Activated CD4-positive, alpha-beta T cell treated with anti-CD3 and anti-CD28 coated beads, Interleukin-2, amount 50 U/mL, for 16 hours (primary cell): ENCODE measurements at regions not wholly inside any gene's neighbourhood (a gene's known extent, or its start where the extent isn't known, plus 50 kb on each side); places are given as distances from the start of the nearest gene placed in this dataset.
"Not testable (repeated sequence)": the region's sequence is repeated elsewhere in the genome, so short reads cannot be mapped to it uniquely, and the experiment has no call there.

Experiments used
- DNase-seq: peaks from one replicate; pipeline ENCODE4 v3.0.0-alpha.2; 2020

DNA sequence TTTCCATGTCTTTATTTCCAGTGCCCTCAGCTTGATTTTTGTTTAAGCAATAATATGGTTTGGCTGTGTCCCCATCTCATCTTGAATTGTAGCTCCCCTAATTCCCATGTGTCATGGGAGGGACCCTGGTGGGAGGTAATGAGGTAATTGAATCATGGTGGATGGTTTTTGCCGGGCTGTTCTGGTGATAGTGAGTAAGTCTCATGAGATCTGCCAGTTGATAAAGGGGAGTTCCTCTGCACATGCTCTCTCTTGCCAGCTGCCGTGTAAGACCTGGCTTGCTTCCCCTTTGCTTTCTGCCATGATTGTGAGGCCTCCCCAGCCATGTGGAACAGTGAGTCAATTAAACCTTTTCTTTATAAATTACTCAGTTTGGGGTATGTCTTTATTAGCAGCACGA lies 559.6 kb upstream of the ADAMTS5 start:
- no peak for DNase-seq

DNA sequence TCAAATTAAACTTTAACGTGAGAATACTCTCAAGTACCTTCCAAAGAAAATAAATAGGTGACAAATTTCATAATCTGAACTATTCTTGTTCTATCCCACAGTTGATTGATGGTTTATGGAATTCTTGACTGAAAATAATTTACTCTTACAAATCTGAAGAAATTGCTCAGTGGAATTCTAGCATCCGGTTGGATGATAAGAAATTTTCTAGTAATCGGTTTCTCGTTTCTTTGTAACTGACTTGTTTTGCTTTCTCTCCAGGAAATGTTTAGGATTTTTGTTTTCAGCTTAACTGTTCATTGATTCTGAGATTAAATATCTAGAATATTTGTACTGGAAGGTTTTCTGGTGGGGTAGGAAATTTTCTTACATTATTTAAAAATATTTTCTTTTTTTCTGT lies 558.9 kb upstream of the ADAMTS5 start:
- no peak for DNase-seq

DNA sequence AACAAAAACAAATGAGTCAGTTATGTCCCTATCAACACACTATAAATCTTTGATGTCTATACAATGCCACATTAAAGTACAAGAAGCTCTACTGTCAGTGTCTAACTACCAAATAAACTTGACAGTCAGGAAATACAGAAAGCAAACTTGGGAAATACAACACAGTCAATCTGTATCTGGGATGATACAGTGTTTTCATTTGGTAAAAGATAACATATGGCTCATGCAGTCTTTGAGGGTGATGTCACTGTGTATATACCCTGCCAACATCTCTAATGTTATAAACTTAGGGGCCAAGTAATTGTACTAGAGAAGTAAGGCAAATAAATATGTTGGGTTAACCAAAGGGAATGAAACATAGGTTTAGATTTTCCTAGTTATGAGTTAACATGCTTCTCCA lies 552.5 kb upstream of the ADAMTS5 start:
- no peak for DNase-seq

DNA sequence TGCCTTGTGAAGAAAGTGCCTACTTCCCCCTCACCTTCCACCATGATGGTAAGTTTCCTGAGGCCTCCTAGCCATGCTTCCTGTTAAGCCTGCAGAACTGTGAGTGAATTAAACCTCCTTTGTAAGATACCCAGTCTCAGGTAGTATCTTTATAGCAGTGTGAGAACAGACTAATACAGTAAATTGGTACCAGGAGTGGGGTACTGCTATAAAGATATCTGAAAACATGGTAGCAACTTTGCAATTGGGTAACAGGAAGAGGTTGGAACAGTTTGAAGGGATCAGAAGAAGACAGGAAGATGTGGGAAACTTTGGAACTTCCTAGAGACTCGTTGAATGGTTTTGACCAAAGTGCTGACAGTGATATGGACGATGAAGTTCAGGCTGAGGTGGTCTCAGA lies 550.3 kb upstream of the ADAMTS5 start:
- DNase-seq: not testable (repeated sequence)

DNA sequence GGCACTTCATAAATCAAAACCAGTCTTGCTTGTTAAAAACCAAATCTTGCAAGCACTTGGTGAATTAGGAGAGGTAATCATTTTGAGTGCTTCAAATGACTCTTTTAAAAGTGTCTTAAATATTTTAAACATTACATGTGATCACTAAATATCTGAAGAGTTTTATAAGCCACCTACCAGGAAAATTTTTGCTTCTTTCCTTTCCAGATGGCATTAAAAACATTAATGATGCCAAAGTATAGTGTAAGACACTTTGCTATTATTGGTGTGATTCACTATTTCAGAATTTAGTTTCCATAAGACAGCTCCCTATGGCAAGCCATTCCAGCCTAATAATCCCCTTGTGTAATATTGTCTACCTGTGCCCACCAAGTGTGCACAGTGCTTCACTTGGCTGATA lies 548.8 kb upstream of the ADAMTS5 start:
- no peak for DNase-seq

DNA sequence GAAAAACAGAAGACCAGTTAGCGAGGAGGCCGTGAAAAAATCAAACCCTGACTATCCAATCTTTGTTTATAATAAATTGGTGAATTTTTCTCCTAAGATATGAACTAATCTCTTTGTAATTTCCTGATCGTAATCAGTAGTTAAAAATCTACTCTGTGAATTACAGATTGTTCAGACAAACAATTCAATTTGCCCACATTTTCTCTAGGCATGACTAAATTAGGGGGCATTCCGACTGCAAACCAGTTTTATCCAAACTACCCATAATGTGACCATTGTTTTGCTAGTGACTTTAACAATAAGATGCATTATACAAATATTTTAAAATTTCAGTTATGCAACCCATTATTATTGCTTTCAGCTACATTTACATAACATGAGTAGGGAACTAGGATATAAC lies 546.9 kb upstream of the ADAMTS5 start:
- DNase-seq: no peak

DNA sequence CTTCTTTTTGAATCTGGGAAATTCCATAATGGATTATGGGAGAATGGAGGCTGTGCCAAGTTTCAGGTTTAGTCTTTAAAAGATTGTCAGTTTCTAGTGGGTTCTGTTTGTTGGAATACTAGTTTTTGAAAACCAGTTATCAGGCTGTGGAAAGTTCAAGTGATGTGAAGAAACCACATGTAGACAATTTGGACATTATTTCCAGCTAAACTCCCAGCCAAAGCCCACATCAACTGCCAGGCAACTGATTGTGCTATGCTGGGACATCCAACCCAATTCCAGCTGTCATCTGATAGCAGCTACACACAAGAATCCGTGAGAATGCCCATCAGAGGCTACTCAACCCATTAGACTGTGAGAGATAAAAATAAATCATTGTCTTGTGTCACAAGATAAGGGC lies 546.1 kb upstream of the ADAMTS5 start:
- no peak for DNase-seq

DNA sequence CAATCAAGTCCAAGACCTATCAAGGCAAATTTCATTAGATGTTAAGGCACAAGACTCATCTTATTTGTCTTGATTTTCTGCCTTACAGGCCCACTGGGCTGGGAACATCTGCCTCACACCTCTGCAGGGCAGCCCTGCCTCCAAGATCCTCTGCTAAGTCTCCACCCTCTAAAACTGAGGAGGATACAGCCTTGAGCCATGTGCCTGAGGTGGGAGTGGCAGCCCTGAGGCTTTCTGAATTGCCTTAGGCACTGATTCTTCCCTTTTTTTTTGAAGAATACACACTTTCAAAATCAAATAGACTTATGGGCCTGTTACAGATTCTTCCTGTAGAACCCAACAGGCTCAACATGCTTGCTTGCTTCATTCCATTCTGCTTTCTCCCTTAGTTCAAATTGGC lies 544.3 kb upstream of the ADAMTS5 start:
- DNase-seq: no peak

DNA sequence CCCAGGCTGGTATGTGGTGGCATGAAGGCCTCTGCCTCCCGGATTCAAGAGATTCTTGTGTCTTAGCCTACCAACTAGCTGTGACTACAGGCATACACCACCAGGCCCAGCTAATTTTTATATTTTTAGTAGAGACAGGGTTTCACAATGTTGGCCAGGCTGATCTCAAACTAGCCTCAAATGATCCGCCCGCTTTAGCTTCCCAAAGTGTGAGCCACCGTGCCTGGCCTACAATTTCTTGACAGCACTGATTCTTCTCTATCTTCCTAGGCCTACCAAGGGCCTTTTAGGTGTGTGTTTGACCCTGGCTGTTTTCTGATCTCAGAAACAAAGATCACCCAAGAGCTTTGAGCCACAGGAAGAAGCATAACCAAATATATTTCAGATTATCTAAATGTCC lies 540.8 kb upstream of the ADAMTS5 start:
- DNase-seq: no peak

DNA sequence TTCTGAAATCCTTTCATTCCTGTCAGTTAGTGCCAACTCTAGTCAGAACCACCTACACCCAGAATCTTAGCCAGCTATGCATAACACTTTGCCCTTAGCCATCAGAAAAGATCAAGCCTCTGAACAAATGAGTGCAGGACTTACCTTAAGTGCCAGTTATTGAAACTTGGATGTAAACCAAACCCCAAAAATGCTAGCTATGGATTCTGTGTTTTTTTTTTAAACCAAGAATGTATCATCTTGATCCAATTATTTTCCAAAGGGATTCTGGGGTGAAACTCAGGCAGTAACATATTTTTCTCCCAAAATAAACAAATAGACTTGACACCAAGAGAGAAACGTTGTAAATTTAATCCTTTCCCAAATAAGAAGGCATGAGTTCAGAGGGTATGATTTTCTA lies 538.6 kb upstream of the ADAMTS5 start:
- DNase-seq: no peak

DNA sequence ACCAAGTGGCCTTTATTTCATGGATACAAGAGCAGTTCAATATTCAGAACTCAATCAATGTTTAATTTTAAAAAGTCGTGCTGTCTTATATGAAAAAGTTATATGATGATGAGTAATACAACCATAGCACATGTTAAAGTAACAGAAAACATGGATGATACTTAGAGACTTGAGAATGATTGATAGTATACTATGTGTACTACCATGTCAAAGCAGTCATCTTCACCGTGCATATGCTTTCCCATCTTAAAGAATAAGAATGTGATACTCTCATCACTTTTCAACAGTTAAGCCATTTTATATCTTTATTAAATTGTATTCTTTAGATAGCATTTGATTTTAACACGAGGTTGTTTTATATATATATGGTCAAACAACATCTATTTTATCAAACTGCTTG lies 535.9 kb upstream of the ADAMTS5 start:
- DNase-seq: no peak

DNA sequence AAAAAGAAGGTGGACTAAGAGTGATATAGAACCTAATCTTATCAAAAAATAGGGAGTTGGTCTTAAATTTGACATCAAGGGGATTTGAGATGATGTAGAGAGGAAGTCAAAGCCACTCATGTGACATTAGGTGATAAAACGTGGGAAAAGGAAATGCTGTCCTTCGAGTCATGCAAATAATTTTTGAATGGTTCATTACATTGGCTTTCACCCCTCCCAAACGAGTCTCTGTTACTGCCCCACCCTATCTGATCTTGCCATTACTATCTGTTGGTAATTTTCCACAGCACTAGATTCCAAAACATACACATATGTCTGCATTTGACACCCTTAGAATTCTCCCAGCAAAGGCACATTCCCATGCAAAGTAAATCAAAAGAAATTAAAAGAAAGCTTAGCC lies 531.1 kb upstream of the ADAMTS5 start:
- DNase-seq: no peak

DNA sequence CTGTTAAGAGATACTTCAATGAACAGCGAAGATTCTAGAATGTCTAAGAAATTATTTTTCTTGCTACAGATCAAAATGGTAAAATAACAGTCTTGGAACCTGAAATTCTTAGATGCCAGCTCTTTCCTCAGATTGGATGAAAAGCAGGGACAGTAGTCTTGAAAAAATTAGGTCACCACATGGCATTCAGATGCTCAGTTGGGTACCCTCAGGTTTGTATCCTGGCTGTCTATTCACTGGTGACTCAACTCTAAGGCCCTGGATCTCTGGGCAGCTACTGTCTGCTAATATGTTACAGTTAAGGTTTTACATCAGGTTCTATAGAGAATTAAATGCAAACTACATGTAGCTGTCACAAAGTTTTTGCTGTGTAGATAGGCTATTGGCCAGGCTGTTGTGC lies 528.9 kb upstream of the ADAMTS5 start:
- DNase-seq: no peak

DNA sequence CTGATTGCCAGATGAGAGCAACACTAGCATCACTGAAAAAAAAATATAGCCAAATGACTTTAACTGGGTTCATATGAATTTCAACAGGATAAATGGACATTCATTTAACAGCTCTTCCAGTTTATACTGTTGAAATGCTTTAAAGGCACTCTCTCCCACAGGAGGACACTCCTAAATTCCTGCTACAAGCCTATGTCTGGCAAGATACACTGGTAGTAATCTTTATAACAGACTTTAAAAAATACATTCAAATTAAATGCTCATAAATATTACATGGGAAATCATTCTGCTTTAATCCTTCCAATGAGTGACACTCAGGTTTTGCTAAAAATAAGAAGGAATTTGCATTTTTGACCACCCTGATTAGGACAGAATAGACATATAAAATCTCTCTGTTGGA lies 526.7 kb upstream of the ADAMTS5 start:
- DNase-seq: no peak

DNA sequence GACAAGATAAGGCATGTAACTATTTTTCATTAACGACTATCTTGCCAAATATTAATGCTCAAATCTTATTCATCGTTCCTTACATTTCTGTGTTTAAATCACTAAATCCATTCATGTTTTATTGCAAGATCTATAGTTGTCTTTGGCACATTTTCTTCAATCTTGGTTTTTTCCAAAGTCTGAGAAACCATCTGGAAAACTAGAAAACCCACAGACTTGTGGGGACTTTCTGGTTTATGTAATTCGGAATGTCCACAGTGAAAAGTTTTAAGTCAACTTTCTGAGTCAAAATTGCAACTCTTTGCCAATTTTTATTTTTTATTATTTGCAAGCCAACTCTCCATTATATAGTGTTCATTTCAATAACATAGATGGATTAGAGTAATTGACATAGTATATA lies 520.8 kb upstream of the ADAMTS5 start:
- DNase-seq: no peak

DNA sequence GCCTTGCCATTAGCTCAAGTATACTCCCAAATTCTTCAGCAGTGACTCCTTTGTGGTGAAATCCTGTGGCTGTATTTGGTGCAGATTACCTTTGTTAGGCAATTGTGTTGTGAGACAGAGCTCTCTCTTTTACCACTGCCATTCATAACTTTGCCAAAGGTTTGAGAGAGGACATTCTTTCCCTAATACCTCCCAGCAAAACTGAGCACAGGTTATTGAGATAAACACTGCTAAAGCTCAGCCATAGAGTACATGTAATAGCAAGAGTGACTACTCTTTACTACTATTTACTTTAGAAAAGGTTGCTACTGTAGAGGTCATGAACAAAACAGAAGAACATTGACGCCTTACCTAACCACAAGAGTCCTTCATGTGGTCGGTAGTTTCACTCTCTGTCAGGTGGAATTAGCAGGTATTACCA lies 514.0 kb upstream of the ADAMTS5 start:
- DNase-seq: peak; percentile 1

DNA sequence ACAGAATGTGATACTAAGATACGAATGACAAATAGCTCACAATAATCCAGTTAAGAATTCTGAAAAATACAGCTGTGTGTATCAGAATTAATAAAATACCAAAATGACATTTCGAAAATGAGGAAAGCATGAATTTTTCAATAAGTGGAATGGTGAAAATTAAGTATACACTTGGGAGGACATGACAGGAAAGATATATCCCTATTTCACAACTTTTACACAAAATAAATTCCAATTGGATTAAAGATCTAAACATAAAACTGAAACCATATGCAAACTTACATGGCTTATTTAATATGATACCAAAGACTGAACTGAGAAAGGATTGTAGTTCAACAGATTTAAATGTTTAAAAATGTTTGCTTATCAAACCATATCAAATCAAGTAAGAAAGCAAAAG lies 510.4 kb upstream of the ADAMTS5 start:
- DNase-seq: no peak

DNA sequence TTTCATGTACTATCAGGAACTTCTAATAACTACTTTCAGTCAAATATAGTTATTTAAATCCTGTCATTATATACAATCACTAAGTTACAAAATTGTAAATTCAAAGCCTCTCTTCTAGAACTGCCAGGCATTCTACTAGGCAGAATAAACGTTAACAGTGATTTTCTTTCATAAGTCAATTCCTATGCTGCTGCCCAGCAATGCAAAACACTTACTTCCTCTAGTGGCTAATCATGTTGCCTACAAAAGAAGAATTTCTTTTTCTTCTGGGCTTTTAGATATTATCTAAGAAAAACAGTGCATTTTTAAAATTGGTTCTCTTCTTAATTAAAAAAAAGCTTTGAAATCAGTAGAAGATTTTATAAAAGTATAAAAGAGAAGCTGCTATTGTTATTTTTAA lies 509.8 kb upstream of the ADAMTS5 start:
- no peak for DNase-seq

DNA sequence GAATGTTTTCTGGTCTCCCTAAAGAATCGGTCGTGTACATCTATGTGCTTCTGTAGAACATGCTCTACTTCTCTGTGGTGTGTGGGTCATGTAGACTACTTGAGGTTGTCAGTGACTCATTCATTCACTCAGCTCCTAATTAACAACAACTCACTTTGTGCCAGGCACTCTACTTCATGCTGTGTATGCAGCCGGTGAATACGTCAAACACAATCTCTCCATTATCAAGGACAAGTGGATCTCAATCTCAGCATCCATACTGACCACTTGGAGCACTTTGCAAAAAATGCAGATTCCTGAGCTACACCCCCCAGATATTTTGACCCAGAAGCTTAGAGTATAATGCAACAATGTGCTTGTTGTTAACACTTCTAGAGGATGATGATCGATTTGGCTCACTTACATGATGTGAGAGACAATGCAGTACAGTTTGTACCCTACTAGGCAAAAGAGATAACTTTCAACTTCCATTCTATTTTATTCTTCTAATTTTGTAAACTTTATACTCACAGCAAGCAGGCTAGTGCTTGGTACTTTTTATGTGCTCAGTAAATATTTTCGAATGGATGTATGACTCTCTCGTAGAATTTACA lies 508.6 kb upstream of the ADAMTS5 start:
- DNase-seq: no peak

DNA sequence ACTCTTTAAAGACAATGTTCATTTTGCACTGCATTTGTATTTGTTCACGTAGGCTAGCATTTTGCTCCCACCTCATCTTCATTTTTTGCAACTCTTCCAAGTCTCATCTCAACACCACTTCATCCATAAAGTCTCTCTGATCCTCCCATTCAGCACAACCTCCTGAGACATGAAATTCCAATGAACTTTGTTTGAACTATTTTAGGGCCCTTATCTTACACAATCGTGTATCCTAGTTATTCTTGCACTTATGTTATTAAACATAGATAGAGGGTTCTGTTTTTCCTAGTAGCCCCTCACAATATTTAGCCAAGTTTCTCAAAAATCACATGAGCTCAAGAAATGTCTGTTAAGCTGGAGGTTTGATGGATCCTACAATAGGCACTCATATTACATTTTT lies 500.5 kb upstream of the ADAMTS5 start:
- no peak for DNase-seq

DNA sequence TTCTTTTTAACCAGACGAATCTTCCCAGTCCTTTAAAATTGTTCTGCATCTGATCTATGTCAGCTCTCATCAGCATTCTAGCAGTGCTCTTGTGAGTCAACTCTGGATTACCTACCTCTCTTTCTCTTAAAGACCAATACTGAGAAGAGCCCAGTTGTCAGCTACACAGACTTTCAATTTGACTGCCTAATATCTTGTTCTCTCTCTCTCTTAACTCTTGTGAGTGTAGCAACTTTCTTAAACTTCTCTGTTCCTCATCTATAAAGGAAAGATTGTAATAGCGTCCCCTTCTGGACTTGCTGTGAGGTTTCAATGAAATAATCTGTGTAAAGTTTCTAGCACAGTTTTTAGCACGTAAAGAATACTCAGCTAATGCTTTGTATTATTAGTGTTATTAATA lies 499.3 kb upstream of the ADAMTS5 start:
- DNase-seq: no peak

DNA sequence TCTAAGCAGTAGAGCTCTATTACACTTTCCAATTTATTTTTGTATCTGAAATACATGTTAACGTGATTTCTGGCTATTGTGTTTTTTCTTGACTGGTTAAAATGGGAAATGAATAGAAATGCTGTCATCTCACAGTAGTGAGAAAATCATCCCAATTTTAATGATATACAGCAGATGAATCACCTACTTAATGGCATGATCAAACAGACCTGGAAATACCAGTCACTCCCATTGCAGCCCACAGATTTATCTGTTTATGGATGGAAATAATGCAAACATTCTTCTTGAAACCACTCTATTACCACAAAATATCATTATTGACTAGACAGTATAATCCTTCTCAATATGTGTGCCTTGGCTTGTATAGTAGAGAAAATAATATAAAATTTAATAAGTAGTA lies 497.8 kb upstream of the ADAMTS5 start:
- DNase-seq: no peak

DNA sequence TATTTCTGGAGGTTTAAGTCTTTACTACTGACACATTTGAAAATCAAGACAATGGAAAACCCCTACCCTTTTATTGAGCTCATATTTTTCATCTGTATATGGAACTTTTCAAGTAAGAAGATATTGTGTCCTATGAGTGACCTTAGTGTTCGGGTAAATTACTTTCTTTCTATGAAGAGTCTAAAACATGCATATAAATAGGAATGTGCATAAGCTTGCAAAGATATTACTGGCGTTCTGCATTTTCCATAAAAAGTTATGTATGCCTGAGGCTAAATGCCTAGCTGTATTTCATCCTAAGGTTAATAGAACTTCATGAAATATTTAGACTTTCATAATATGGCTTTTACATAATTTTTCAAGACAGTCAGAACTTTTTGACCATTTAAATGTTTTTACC lies 495.8 kb upstream of the ADAMTS5 start:
- DNase-seq: no peak

DNA sequence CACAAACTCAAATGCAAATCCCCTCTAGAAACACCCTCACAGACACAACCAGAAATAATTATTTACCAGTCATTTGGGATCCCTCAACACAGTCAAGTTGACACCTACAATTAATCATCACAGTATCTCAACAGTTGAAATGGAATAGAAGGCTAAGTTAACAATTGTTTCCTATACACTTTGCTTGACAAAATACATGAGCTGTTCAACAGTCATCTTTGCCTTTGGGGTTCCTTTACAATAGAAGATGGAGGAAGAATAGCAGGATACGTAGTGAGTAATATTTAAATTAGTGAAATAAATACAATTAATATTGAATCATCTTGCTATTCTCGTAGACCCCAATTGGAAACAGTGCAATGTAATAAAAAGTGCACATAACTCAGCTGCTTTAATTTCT lies 487.3 kb upstream of the ADAMTS5 start:
- no peak for DNase-seq

DNA sequence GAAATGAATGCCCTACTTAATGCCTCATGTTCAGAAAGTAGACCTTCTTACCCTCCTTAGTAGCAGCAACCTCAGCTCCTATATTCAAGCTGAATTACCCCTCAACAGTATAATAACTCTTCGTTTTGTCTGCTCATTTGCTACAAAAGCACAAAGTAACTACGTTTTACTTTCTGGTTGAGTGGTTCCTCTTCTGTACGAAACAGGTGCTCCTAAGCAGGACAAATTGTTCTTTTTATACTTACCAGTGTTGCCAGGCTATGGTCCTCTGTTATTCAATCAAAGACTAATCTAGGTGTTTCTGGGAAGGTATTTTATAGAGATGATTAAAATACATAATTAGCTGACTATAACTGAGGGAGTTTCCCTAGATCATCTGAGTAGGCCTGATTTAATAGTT lies 484.2 kb upstream of the ADAMTS5 start:
- no peak for DNase-seq

DNA sequence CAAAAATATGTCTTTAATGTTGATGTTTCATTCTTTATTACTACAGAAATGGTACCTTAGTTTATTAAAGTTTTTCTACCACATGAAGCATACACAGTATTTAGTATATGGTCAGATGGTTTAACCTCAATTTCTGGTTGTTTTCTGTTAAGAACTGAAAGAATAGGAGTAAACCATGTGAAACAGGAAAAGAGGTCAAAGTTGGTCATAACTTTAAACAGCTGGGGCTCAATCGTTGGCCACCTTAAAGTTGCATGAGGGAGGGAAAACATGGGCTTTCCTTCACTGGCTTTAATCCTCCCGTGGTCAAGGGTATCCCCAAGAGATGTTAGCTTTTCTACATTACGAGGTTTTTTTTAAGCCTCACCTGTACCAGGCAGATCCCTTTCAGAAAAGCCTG lies 483.3 kb upstream of the ADAMTS5 start:
- DNase-seq: no peak
